C4-2B (cell line): ENCODE measurements at regions not wholly inside any gene's neighbourhood (a gene's known extent, or its start where the extent isn't known, plus 50 kb on each side); places are given as distances from the start of the nearest gene placed in this dataset.

Source experiments
- H3K27ac ChIP-seq: fragments of 450-650 bp; 2 replicates; pipeline ENCODE4 v1.5.1; 2017
- CTCF ChIP-seq: fragments of 450-650 bp; conservative IDR thresholded peaks from 2 replicates; pipeline ENCODE4 v1.5.1; 2017; ENCODE audit warnings: mild to moderate bottlenecking
- ZFX ChIP-seq: fragments of 450-650 bp; IDR thresholded peaks from 2 replicates; pipeline ENCODE4 v1.6.1; 2017

DNA sequence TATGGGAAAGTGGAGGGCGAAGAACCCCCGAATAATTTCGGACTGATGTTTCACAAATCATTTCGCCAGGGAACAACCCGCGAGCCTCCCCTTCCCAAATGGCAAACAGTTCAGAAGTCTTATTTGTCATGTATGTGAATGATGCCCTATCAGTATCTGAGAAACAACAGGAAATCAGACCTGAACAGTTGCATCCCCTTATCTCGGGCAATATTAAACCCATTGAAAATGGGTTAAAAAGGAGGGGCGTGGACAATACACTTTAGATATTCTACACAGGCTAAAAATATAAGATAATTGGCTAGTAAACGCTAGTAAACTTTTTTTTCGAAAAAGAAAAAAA, 1003.3 kb upstream of the NR2F2 start:
- TF ChIP-seq ZFX, result no peak
- TF ChIP-seq CTCF, result no peak
- no peak overlapping the region for H3K27ac ChIP-seq

DNA sequence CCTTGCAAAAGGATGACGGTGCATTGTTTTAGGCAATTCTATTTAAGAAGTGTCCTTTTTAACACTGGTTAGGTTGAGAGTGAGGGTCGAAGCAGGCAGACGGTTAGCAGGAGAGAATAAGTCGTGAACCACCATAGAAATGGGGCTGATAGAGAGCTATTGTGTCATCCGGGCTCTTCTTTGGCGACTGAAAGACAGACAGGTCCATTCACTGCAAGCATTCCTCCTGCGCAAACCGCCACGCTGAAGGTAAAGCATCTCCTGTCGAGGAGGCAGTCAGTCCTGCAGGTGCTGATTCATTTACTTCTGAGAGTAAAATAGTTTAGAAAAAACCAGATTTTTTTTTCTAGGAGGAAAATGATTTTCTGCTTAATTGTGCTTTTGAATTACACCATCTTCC, 1002.8 kb upstream of the NR2F2 start:
- TF ChIP-seq ZFX, result no peak
- no peak for TF ChIP-seq CTCF
- no peak overlapping the region for H3K27ac ChIP-seq

DNA sequence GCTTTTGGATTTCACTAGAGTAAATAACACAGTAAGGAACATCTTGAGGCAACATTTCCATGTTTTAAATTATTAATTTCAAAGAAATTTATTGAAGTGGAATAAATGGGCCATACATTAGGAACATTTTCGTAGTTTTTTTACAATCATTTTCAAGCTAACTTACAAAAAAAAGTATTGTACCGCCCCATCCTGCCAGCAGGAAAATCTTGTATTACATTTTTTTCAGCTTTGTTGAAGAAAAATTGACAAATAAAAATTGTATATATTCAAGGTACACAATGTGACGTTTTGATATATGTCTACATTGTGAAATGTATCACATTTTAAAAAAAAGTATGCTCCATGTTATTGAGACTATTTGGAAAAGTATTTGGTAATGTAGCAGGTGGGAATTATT, 1001.9 kb upstream of the NR2F2 start:
- TF ChIP-seq CTCF, result no peak
- TF ChIP-seq ZFX, result no peak
- no peak overlapping the region for H3K27ac ChIP-seq

GRCh38 chr15:95329362-95329761, 1001.1 kb upstream of the NR2F2 start:
- H3K27ac ChIP-seq, result no peak overlapping the region
- TF ChIP-seq CTCF (no peak), ZFX (no peak)

- no peak overlapping the region for H3K27ac ChIP-seq
- TF ChIP-seq ZFX (no peak), CTCF (no peak)
Observed at GRCh38 chr15:95341686-95342085, 988.8 kb upstream of the NR2F2 start.

- TF ChIP-seq ZFX, result no peak
- no peak for TF ChIP-seq CTCF
- H3K27ac ChIP-seq, result no peak overlapping the region
Observed at GRCh38 chr15:95345867-95346266, 984.6 kb upstream of the NR2F2 start.

DNA sequence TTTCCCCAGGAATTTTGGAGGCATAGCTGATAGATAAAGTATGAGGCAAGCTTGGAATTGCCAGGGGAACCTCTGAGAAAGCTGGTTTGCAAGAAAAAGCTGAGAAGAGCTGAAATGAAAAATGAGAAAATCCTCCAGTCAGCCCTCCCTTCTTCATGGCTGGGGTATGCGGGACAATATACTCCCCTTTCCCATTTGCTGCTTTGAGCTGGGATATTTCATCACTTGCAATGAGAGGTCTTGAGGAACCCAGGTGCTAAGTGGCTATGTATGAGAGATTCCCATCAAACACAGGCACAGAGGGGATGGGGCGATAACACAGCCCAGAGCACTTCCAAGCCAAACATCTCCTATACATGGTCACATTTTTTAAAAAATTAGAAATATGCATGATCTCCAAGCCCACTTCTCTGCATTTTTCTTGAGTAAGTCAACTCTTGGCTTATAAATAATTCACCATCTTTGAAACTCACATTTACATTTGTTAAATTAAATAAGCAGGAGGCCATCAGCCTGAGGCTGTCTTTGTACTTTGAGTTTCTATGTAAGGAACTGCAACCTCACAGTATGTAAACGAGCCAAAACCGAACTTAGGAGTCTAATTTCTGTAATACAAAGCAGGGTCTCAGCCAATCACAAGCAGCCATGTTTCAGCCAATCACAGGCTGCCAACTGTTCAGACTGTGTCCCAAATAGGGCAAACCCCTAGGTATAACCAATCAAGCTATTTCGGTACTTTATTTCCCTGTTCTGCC, 983.6 kb upstream of the NR2F2 start:
- no peak for TF ChIP-seq ZFX
- H3K27ac ChIP-seq, result no peak overlapping the region

GRCh38 chr15:95347837-95348236, 982.7 kb upstream of the NR2F2 start:
- TF ChIP-seq ZFX (no peak), CTCF (no peak)
- no peak overlapping the region for H3K27ac ChIP-seq
